Keratinocyte (primary cell): ENCODE measurements at regions not wholly inside any gene's neighbourhood (a gene's known extent, or its start where the extent isn't known, plus 50 kb on each side); places are given as distances from the start of the nearest gene placed in this dataset.

Source experiments
- DNase-seq: peaks from one replicate; pipeline ENCODE4 v3.0.0-alpha.2; 2011; ENCODE audit warnings: low read depth, missing footprints, low spot score
- FAIRE-seq: peaks from 2 replicates; lab custom pipeline; 2011; peaks lifted over from hg19 to GRCh38; lab: Jason Lieb, UNC
- H2AFZ ChIP-seq: 2 replicates; pipeline ENCODE4 v1.6.0; 2012; ENCODE audit warnings: low read length, control low read depth, inconsistent platforms; ENCODE audit not compliant: control insufficient read depth
- H3K27ac ChIP-seq: 2 replicates; pipeline ENCODE4 v1.5.1; 2011; ENCODE audit warnings: low read length; ENCODE audit not compliant: control insufficient read depth, insufficient read depth
- H3K27me3 ChIP-seq: 3 replicates; pipeline ENCODE4 v1.6.0; 2011; ENCODE audit warnings: low read length; ENCODE audit not compliant: control insufficient read depth, insufficient read depth; ENCODE audit errors: extremely low read depth
- H3K36me3 ChIP-seq, 2 experiments: 2 replicates in 1 of 2; 3 replicates in 1 of 2; pipeline ENCODE4 v1.5.1; 2011; ENCODE audit warnings: low read length in 2 of 2, mild to moderate bottlenecking in 1 of 2; ENCODE audit not compliant: control insufficient read depth in 2 of 2, insufficient read depth in 2 of 2; ENCODE audit errors: extremely low read depth in 1 of 2
- H3K4me1 ChIP-seq: 3 replicates; pipeline ENCODE4 v1.5.1; 2011; ENCODE audit warnings: low read length; ENCODE audit not compliant: control insufficient read depth, insufficient read depth; ENCODE audit errors: extremely low read depth
- H3K4me2 ChIP-seq: 3 replicates; pipeline ENCODE4 v1.6.0; 2011; ENCODE audit warnings: low read depth, low read length; ENCODE audit not compliant: control insufficient read depth, insufficient read depth; ENCODE audit errors: extremely low read depth
- H3K4me3 ChIP-seq, 3 experiments: fragments of 200-600 bp in 1 of 3; sonication (generic) in 1 of 3; 2 replicates in 2 of 3; 3 replicates in 1 of 3; pipeline ENCODE4 v1.5.1; 2011 to 2016; ENCODE audit warnings: low read length in 3 of 3, mild to moderate bottlenecking in 3 of 3, control low read depth in 2 of 3, inconsistent platforms in 1 of 3, low read depth in 1 of 3, mixed read lengths in 1 of 3, mixed run types in 1 of 3, moderate library complexity in 1 of 3; ENCODE audit not compliant: control insufficient read depth in 2 of 3, insufficient read depth in 2 of 3; ENCODE audit errors: extremely low read depth in 1 of 3
- H3K79me2 ChIP-seq: 2 replicates; pipeline ENCODE4 v1.6.0; 2012; ENCODE audit warnings: low read length; ENCODE audit not compliant: control insufficient read depth, insufficient read depth
- H3K9ac ChIP-seq: 3 replicates; pipeline ENCODE4 v1.6.0; 2011; ENCODE audit warnings: low read length; ENCODE audit not compliant: control insufficient read depth, insufficient read depth; ENCODE audit errors: extremely low read depth
- H3K9me1 ChIP-seq: 3 replicates; pipeline ENCODE4 v1.6.0; 2011; ENCODE audit warnings: low read length; ENCODE audit not compliant: control insufficient read depth, insufficient read depth; ENCODE audit errors: extremely low read depth
- H3K9me3 ChIP-seq: 2 replicates; pipeline ENCODE4 v1.5.1; 2012; ENCODE audit warnings: low read depth, low read length; ENCODE audit not compliant: control insufficient read depth
- H4K20me1 ChIP-seq: 3 replicates; pipeline ENCODE4 v1.6.0; 2011; ENCODE audit warnings: low read length; ENCODE audit not compliant: control insufficient read depth, insufficient read depth; ENCODE audit errors: extremely low read depth
- CTCF ChIP-seq, 3 experiments: IDR thresholded peaks in 1 of 3; conservative IDR thresholded peaks in 1 of 3; optimal IDR thresholded peaks in 1 of 3; 2 replicates in 2 of 3; 3 replicates in 1 of 3; pipeline versions ENCODE3 to v1.5.1; 2011; ENCODE audit warnings: low read length in 3 of 3, mild to moderate bottlenecking in 3 of 3, moderate library complexity in 2 of 3, control low read depth in 1 of 3, inconsistent platforms in 1 of 3; ENCODE audit not compliant: insufficient read depth in 2 of 3; ENCODE audit errors: extremely low read depth in 1 of 3
- EZH2 ChIP-seq: IDR thresholded peaks from one replicate; pipeline ENCODE4 v1.6.1; 2012; ENCODE audit warnings: inconsistent platforms, mild to moderate bottlenecking, low read length, moderate library complexity
- dilution Hi-C: fragments of 300-500 bp; cut with MboI; formaldehyde crosslinking; loops from one replicate; pipeline ENCODE4 v1.7.0; 2020; ENCODE audit warnings: low sequenced_read_pairs; ENCODE audit not compliant: extremely low pct_ligation_motif_present

GRCh38 chr12:74595696-74596095, 58.1 kb downstream of the ATXN7L3B start:
- Histone ChIP-seq H3K4me2 (no peak overlapping the region), H2AFZ (no peak overlapping the region), H3K4me1 (no peaks in the 10 kb centered on the region), H3K27ac (no peak overlapping the region), H4K20me1 (no peaks in the 10 kb centered on the region), H3K79me2 (no peaks in the 10 kb centered on the region), H3K4me3 (no peak overlapping the region), H3K9me1 (no peaks in the 10 kb centered on the region), H3K9me3 (peaks cover 2% of the 10 kb centered on the region), H3K36me3 (no peaks in the 10 kb centered on the region), H3K27me3 (no peaks in the 10 kb centered on the region), H3K9ac (no peak overlapping the region)
- TF ChIP-seq EZH2: no peak
- no peak for TF ChIP-seq CTCF (optimal IDR thresholded peaks at IDR 0.05 in 1 of 3, IDR thresholded peaks at IDR 0.05 in 1 of 3, conservative IDR thresholded peaks at IDR 0.05 in 1 of 3; ENCODE audit: extremely low read depth in 1 of 3, insufficient read depth in 2 of 3, low read length in 3 of 3)
- no peak for DNase-seq
- FAIRE-seq: no peak
- dilution Hi-C loops: no loop called here

- FAIRE-seq (no peak), DNase-seq (no peak)
- Histone ChIP-seq H3K9me1 (no peaks in the 10 kb centered on the region), H3K4me2 (no peak overlapping the region), H4K20me1 (no peaks in the 10 kb centered on the region), H3K4me1 (no peaks in the 10 kb centered on the region), H3K9me3 (peaks cover 2% of the 10 kb centered on the region), H3K27me3 (no peaks in the 10 kb centered on the region), H2AFZ (no peak overlapping the region), H3K9ac (no peak overlapping the region), H3K27ac (no peak overlapping the region), H3K36me3 (no peaks in the 10 kb centered on the region), H3K79me2 (no peaks in the 10 kb centered on the region), H3K4me3 (no peak overlapping the region)
- no peak for TF ChIP-seq CTCF (optimal IDR thresholded peaks at IDR 0.05 in 1 of 3, IDR thresholded peaks at IDR 0.05 in 1 of 3, conservative IDR thresholded peaks at IDR 0.05 in 1 of 3; ENCODE audit: extremely low read depth in 1 of 3, insufficient read depth in 2 of 3, low read length in 3 of 3)
- TF ChIP-seq EZH2: no peak
- dilution Hi-C loops: no loop called here
Measured at GRCh38 chr12:74598819-74599218, 61.2 kb downstream of the ATXN7L3B start.
